HepG2 (cell line): ENCODE measurements at regions not wholly inside any gene's neighbourhood (a gene's known extent, or its start where the extent isn't known, plus 50 kb on each side); places are given as distances from the start of the nearest gene placed in this dataset.
A peak's percentile ranks its signal among the peaks of the same experiment; 100 is the strongest.

Source experiments
- ATAC-seq: fragments of 200-7000 bp; cut with Tn5 transposase; 3 replicates; pipeline ENCODE4 v1.9.1; 2020; ENCODE audit warnings: mild to moderate bottlenecking, moderate library complexity
- BruUV-seq: library from RNA; stranded (reverse); fragments of 400-500 nt; replicated peaks from 2 replicates; lab custom pipeline; 2021; lab: Mats Ljungman, UMichigan
- CTCF ChIA-PET: fragments of 300-600 bp; formaldehyde crosslinking; extraction: SDS; loops from one replicate; lab custom pipeline; 2021; ENCODE audit warnings: low total read pairs, inconsistent platforms, low intra/inter-chr PET ratio; lab: Yijun Ruan, JAX
- POLR2A ChIA-PET: fragments of 350-600 bp; sonication (Branson Sonifier 250); formaldehyde crosslinking; loops from one replicate; lab custom pipeline; 2020; ENCODE audit warnings: antibody characterized with exemption, inconsistent platforms; lab: Yijun Ruan, JAX
- DNase-seq: peaks from one replicate; pipeline ENCODE4 v3.0.0-alpha.2; 2015; ENCODE audit warnings: low spot score
- FAIRE-seq: peaks from 3 replicates; lab custom pipeline; 2011; peaks lifted over from hg19 to GRCh38; lab: Jason Lieb, UNC
- H2AFZ ChIP-seq: one replicate; pipeline ENCODE4 v1.6.1; 2011; ENCODE audit warnings: low read length, inconsistent platforms
- H3K27ac ChIP-seq: fragments of 300-600 bp; 3 replicates; pipeline ENCODE4 v1.8.0; 2011; ENCODE audit warnings: mixed run types, mild to moderate bottlenecking, mixed read lengths, low read length, inconsistent platforms; ENCODE audit not compliant: insufficient read depth; ENCODE audit errors: extremely low read length
- H3K27me3 ChIP-seq, 2 experiments: fragments of 200-600 bp in 1 of 2; 2 replicates in 1 of 2; 3 replicates in 1 of 2; pipeline versions ENCODE4 v1.6.0 to v1.8.0; 2011; ENCODE audit warnings: low read length in 2 of 2, mild to moderate bottlenecking in 2 of 2, moderate library complexity in 2 of 2, inconsistent platforms in 1 of 2; ENCODE audit not compliant: insufficient read depth in 2 of 2, control insufficient read depth in 1 of 2
- H3K36me3 ChIP-seq, 2 experiments: fragments of 200-600 bp in 1 of 2; replicated peaks in 1 of 2; 2 replicates in 1 of 2; 3 replicates in 1 of 2; pipeline versions ENCODE4 v1.5.1 to v1.8.0; 2011; ENCODE audit warnings: low read length in 2 of 2, inconsistent platforms in 1 of 2; ENCODE audit not compliant: insufficient read depth in 2 of 2, control insufficient read depth in 1 of 2
- H3K4me1 ChIP-seq: 2 replicates; pipeline ENCODE4 v1.5.1; 2012; ENCODE audit warnings: low read length, inconsistent platforms; ENCODE audit not compliant: insufficient read depth
- H3K4me2 ChIP-seq: 2 replicates; pipeline ENCODE4 v1.6.0; 2011; ENCODE audit warnings: low read depth, low read length, inconsistent platforms
- H3K4me3 ChIP-seq, 3 experiments: fragments of 200-600 bp in 1 of 3; sonication (generic), shearing (Covaris generic) in 1 of 3; replicated peaks in 1 of 3; 2 replicates each; pipeline ENCODE4 v1.5.1; 2011 to 2016; ENCODE audit warnings: low read length in 3 of 3, inconsistent platforms in 2 of 3, low read depth in 2 of 3, mild to moderate bottlenecking in 2 of 3, control low read depth in 1 of 3, mixed read lengths in 1 of 3; ENCODE audit not compliant: insufficient read depth in 1 of 3
- H3K79me2 ChIP-seq: one replicate; pipeline ENCODE4 v1.6.1; 2011; ENCODE audit warnings: low read length, inconsistent platforms; ENCODE audit not compliant: insufficient read depth
- H3K9ac ChIP-seq: 2 replicates; pipeline ENCODE4 v1.6.0; 2011; ENCODE audit warnings: mild to moderate bottlenecking, low read depth, low read length, inconsistent platforms; ENCODE audit not compliant: insufficient read depth
- H3K9me3 ChIP-seq: 2 replicates; pipeline ENCODE4 v1.5.1; 2012; ENCODE audit warnings: mild to moderate bottlenecking, low read length
- H4K20me1 ChIP-seq: 2 replicates; pipeline ENCODE4 v1.6.0; 2011; ENCODE audit warnings: inconsistent platforms, mild to moderate bottlenecking, low read length, moderate library complexity; ENCODE audit not compliant: insufficient read depth
- ARID2 ChIP-seq: sonication (generic); formaldehyde crosslinking; IDR thresholded peaks from 2 replicates; pipeline ENCODE4 v1.8.1; 2022; ENCODE audit warnings: mild to moderate bottlenecking, missing genetic modification reagents, borderline replicate concordance
- HNRNPK ChIP-seq: fragments of 200-400 bp; formaldehyde crosslinking; IDR thresholded peaks from 2 replicates; pipeline ENCODE4 v1.6.1; 2018; ENCODE audit warnings: low read length, low read depth, moderate library complexity, mild to moderate bottlenecking; ENCODE audit not compliant: poor library complexity, severe bottlenecking
- MAFK ChIP-seq, 2 experiments: IDR thresholded peaks in 1 of 2; conservative IDR thresholded peaks in 1 of 2; 2 replicates each; pipeline ENCODE4 v1.6.1; 2011; ENCODE audit warnings: improper control_type of control experiment in 2 of 2, low read length in 2 of 2
- SALL2 ChIP-seq: sonication (generic); formaldehyde crosslinking; IDR thresholded peaks from 2 replicates; pipeline ENCODE4 v1.8.1; 2023; ENCODE audit warnings: mild to moderate bottlenecking, missing genetic modification reagents, inconsistent platforms
- ZBTB44 ChIP-seq: sonication (generic); formaldehyde crosslinking; IDR thresholded peaks from 2 replicates; pipeline ENCODE4 v1.4.0; 2020; ENCODE audit warnings: missing genetic modification reagents
- ZNF10 ChIP-seq: sonication (generic); formaldehyde crosslinking; IDR thresholded peaks from 2 replicates; pipeline ENCODE4 v1.4.0; 2020; ENCODE audit warnings: mild to moderate bottlenecking, low read depth, missing genetic modification reagents, borderline replicate concordance
- ZNF33B ChIP-seq: sonication (generic); formaldehyde crosslinking; IDR thresholded peaks from 2 replicates; pipeline ENCODE4 v1.5.1; 2020; ENCODE audit warnings: mild to moderate bottlenecking, missing genetic modification reagents
- WGBS: methylation state at CpG from one replicate; pipeline ENCODE4 v1.1.6; 2017; ENCODE audit warnings: low lambda C conversion rate; 5-methylcytosine and 5-hydroxymethylcytosine counted together
- in situ Hi-C: cut with HindIII; loops from 2 replicates; pipeline ENCODE4 v1.10.0; 2017; ENCODE audit warnings: low pct_unique_long_range_greater_than_20kb; ENCODE audit not compliant: extremely low pct_ligation_motif_present
- intact Hi-C: fragments of 100-400 bp; cut with micrococcal nuclease; formaldehyde crosslinking; loops from one replicate; pipeline ENCODE4 v1.10.0; 2022; ENCODE audit not compliant: unreplicated experiment

GRCh38 chr5:90017239-90017638, 392.3 kb downstream of the CETN3 start:
- Histone ChIP-seq H3K27me3 (no peaks in the 10 kb centered on the region), H3K36me3 (no peaks in the 10 kb centered on the region), H2AFZ (no peak overlapping the region), H4K20me1 (no peaks in the 10 kb centered on the region), H3K79me2 (no peaks in the 10 kb centered on the region), H3K4me1 (no peaks in the 10 kb centered on the region), H3K27ac (no peak overlapping the region), H3K4me2 (no peak overlapping the region), H3K9me3 (no peaks in the 10 kb centered on the region), H3K9ac (no peak overlapping the region), H3K4me3 (no peak overlapping the region)
- 1% methylated on average over 3 of the region's 3 CpGs for WGBS
- TF ChIP-seq ZNF33B (no peak), ZNF10 (CRISPR knock-in tag) (no peak)
- ChIA-PET POLR2A (no interaction called here), CTCF (no interaction called here)
- ATAC-seq, result no peak
- no peak for FAIRE-seq
- intact Hi-C loops (no loop called here), in situ Hi-C loops (no loop called here)
- no peak for DNase-seq
- BruUV-seq, result no TSS peak

- no peak for TF ChIP-seq ZBTB44 (CRISPR knock-in tag)
- no peak for TF ChIP-seq SALL2 (CRISPR knock-in tag)
- peak in 1 of 2 experiments; percentile 15; a peak in 1 of 4 replicates for TF ChIP-seq MAFK (conservative IDR thresholded peaks at IDR 0.05 in 1 of 2, IDR thresholded peaks at IDR 0.05 in 1 of 2; ENCODE audit: low read length in 2 of 2)
- TF ChIP-seq HNRNPK, result no peak
- TF ChIP-seq ARID2 (CRISPR knock-in tag), result no peak
- intact Hi-C loops (no loop called here), in situ Hi-C loops (no loop called here)
- Histone ChIP-seq H3K27me3 (no peaks in the 10 kb centered on the region), H3K36me3 (no peaks in the 10 kb centered on the region), H3K79me2 (no peaks in the 10 kb centered on the region), H3K4me2 (no peak overlapping the region), H4K20me1 (no peaks in the 10 kb centered on the region), H3K4me3 (no peak overlapping the region), H3K9ac (no peak overlapping the region), H3K27ac (no peak overlapping the region), H2AFZ (no peak overlapping the region), H3K9me3 (no peaks in the 10 kb centered on the region), H3K4me1 (no peaks in the 10 kb centered on the region)
- ATAC-seq (no peak), FAIRE-seq (no peak), DNase-seq (no peak)
- BruUV-seq, result no TSS peak
- ChIA-PET CTCF (no interaction called here), POLR2A (no interaction called here)
- 3% methylated on average over 3 of the region's 3 CpGs for WGBS
Measured at GRCh38 chr5:90015584-90016018, 394.0 kb downstream of the CETN3 start.
